ENCODE measurements at regions not wholly inside any gene's neighbourhood (a gene's known extent, or its start where the extent isn't known, plus 50 kb on each side); places are given as distances from the start of the nearest gene placed in this dataset.
"Not testable (repeated sequence)": the region's sequence is repeated elsewhere in the genome, so short reads cannot be mapped to it uniquely, and the experiment has no call there.

DNA sequence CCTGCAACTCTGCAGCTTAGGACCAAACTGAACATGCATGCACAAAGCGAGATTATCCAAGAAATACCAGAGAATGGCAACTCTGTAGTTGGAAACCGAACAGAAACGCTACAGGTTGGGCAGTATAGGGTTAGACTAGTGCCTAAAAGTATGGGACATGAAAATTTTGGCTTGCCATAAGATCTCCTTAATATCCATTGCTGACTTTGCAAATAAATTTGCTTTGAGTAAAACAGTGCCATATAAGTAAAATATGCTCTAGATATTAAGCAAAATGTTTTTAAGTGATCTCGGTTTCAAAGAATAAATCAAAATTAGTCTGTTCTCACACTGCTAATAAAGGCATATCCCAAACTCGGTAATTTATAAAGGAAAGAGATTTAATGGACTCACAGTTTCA is 456.0 kb downstream of the PRDM9 start:
- intact Hi-C loops (cut with micrococcal nuclease): no loop called here
- H3K4me1 Mint-ChIP-seq (ENCODE audit: low read depth): no peaks in the 10 kb centered on the region
- H3K4me3 Mint-ChIP-seq: no peak overlapping the region
- no peaks in the 10 kb centered on the region for H3K27me3 Mint-ChIP-seq
- no peaks in the 10 kb centered on the region for H3K36me3 Mint-ChIP-seq (ENCODE audit: low read depth)
- no peak overlapping the region for H3K27ac Mint-ChIP-seq
- peaks cover 9% of the 10 kb centered on the region for H3K9me3 Mint-ChIP-seq

DNA sequence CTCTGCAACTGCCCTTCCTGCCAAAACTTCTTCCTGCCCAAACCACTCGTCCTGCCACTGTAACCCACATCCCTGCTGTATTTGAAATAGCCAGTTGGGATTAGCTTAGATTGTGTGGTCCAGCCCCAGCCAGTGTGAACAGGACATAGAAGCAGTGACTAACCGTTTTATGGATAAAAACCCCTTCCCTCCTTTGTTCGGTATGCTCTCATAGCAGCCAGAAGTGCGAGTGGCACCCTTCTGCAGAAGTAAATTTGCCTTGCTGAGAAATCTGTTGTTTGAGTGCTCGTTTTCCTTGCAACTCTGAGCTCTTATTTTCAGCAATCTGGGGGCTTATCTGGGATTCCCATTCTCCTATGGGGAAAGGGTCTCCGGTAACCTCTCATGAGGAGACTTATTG is 470.0 kb downstream of the PRDM9 start:
- Mint-ChIP-seq H3K9me3 (peaks cover 35% of the 10 kb centered on the region), H3K27ac (no peak overlapping the region), H3K36me3 (ENCODE audit: low read depth) (no peaks in the 10 kb centered on the region), H3K27me3 (no peaks in the 10 kb centered on the region), H3K4me1 (ENCODE audit: low read depth) (no peaks in the 10 kb centered on the region), H3K4me3 (no peak overlapping the region)
- intact Hi-C loops (cut with micrococcal nuclease): no loop called here

DNA sequence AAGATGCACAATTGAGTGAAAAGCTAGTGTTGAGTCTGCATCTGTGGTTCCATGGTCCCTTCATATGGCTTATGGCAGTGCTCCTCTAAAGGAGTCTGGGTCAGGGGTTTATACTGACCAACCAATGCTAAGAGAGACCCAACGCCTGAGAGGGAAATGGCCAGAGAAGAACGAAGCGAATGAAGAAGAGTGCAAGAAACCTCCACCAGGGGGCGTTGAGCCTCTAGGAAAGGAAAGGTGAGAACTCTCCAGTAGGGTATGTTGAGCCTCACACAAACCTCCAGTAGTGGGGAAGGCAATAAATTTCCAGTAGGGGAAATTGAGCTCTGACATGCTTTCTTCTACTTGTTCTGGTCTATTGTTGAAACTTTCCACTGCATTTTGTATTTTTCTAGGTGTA is 470.6 kb downstream of the PRDM9 start:
- H3K4me1 Mint-ChIP-seq (ENCODE audit: low read depth): no peaks in the 10 kb centered on the region
- no peaks in the 10 kb centered on the region for H3K27me3 Mint-ChIP-seq
- H3K9me3 Mint-ChIP-seq: peaks cover 35% of the 10 kb centered on the region
- intact Hi-C loops (cut with micrococcal nuclease): no loop called here
- no peak overlapping the region for H3K4me3 Mint-ChIP-seq
- no peak overlapping the region for H3K27ac Mint-ChIP-seq
- no peaks in the 10 kb centered on the region for H3K36me3 Mint-ChIP-seq (ENCODE audit: low read depth)

DNA sequence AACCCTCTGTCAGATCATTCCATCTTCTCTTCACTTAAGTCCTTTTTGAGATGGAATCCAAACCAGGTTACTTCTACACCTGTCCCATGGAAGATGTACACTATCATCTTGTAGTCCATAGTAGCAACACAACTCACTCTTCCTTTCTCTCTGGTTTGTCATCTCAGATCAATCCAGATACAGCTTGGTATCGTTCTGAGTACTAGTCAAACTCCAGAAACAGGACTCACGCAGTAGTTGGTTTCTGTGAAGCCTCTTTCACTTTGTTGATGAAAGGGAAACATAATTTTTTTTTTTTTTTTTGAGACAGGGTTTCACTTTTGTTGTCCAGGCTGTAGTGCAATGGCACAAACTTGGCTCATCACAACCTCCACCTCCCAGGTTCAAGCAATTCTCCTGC is 484.0 kb downstream of the PRDM9 start:
- intact Hi-C loops (cut with micrococcal nuclease): no loop called here

DNA sequence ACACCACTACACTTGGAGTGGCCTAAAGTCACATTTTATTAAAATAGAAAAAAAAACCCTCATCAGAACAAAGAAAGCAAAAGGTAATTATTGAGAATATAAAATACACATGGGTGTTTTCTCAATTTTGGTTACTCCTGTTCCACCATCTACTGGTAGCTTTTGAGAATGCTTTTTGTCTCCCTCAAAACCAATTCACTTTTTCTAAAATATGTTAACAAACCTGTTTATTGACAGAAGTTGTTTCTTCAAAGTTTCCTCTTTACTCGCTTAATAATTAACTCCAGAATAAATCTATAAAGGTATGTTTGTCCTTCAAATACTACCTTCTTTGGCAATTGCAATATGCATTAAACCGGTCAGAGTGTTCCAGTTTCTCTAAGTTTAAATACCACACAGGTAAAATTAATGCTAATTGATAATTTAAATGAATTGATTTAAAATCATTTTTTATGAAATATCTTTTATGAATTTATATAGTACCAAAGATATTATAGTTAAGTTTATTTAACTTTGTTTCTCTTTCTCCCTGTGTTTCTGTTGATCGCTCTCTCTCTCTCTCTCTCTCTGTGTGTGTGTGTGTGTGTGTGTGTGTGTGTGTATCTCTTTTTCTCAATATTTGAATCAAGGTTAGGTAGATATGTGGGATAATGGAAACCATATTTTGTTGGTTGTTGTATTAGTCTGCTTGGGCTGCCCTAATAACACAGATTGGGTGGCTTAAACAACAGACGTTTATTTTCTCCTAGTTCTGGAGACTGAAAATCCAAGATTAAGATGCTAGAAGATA is 487.4 kb downstream of the PRDM9 start:
- H3K27ac Mint-ChIP-seq: no peak overlapping the region
- intact Hi-C loops (cut with micrococcal nuclease): no loop called here
- no peaks in the 10 kb centered on the region for H3K27me3 Mint-ChIP-seq
- H3K9me3 Mint-ChIP-seq: no peaks in the 10 kb centered on the region
- no peaks in the 10 kb centered on the region for H3K36me3 Mint-ChIP-seq (ENCODE audit: low read depth)
- no peak overlapping the region for H3K4me3 Mint-ChIP-seq
- no peaks in the 10 kb centered on the region for H3K4me1 Mint-ChIP-seq (ENCODE audit: low read depth)

More for the DNA sequence above, 484.0 kb downstream of the PRDM9 start:
- Mint-ChIP-seq H3K36me3 (ENCODE audit: low read depth) (no peaks in the 10 kb centered on the region), H3K4me1 (ENCODE audit: low read depth) (no peaks in the 10 kb centered on the region), H3K27ac (no peak overlapping the region), H3K9me3 (no peaks in the 10 kb centered on the region), H3K4me3 (no peak overlapping the region), H3K27me3 (no peaks in the 10 kb centered on the region)

DNA sequence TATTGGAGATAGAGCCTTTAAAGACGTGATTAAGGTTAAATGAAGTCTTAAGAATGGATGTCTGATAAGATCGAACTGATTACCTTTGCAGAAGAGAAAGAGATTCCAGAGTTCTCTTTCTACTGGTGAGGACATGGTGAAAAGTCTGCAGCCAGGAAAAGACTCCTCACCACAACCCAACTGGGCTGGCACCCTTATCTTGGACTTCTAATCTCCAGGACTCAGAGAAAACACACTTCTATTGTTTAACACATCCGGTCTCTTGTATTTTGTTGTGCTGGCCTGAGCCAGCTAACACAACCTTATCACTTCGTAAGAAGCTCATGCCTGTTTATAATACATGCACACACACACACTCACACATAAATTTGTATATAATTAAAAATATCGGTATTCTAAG is 489.1 kb downstream of the PRDM9 start:
- intact Hi-C loops (cut with micrococcal nuclease): no loop called here
- Mint-ChIP-seq H3K27me3 (no peaks in the 10 kb centered on the region), H3K9me3 (no peaks in the 10 kb centered on the region), H3K27ac (no peak overlapping the region), H3K4me1 (ENCODE audit: low read depth) (no peaks in the 10 kb centered on the region), H3K36me3 (ENCODE audit: low read depth) (no peaks in the 10 kb centered on the region), H3K4me3 (no peak overlapping the region)

DNA sequence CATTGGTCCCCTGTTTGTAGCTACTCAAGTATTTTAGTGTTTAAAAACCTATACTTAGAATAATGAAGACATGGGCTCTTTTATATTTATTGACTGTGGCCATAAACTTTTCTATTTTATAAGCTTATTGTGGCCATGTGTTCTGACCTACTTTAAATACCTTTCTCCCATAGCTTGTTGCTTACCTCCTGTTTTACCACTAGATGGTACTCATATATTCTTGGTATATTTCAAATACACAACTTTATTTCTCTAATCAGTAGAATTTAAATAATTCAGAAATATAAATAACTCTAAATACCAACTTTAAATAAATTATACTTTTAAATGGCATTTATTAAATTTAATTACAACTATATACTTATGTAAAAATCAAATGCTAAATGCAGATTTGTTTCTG is 498.0 kb downstream of the PRDM9 start:
- no peaks in the 10 kb centered on the region for H3K36me3 Mint-ChIP-seq (ENCODE audit: low read depth)
- H3K27me3 Mint-ChIP-seq: no peaks in the 10 kb centered on the region
- no peaks in the 10 kb centered on the region for H3K4me1 Mint-ChIP-seq (ENCODE audit: low read depth)
- no peak overlapping the region for H3K4me3 Mint-ChIP-seq
- no peak overlapping the region for H3K27ac Mint-ChIP-seq
- intact Hi-C loops (cut with micrococcal nuclease): no loop called here
- peaks cover 12% of the 10 kb centered on the region for H3K9me3 Mint-ChIP-seq

DNA sequence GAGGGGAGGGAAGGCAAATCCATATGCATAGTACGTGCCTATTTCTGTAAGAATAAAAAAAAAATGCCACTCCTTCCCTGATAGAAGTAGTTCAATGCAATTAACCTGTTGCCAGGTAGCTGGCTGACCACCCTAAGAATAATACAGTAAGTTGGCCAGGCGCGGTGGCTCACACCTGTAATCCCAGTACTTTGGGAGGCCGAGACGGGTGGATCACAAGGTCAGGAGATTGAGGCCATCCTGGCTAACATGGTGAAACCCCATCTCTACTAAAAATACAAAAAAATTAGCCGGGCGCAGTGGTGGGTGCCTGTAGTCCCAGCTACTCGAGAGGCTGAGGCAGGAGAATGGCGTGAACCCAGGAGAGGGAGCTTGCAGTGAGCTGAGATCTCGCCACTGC is 510.3 kb downstream of the PRDM9 start:
- intact Hi-C loops (cut with micrococcal nuclease); H3K4me1 Mint-ChIP-seq (ENCODE audit: low read depth); H3K4me3 Mint-ChIP-seq; H3K27me3 Mint-ChIP-seq; H3K36me3 Mint-ChIP-seq (ENCODE audit: low read depth); H3K27ac Mint-ChIP-seq: not testable (repeated sequence)
- peaks cover 15% of the 10 kb centered on the region for H3K9me3 Mint-ChIP-seq

DNA sequence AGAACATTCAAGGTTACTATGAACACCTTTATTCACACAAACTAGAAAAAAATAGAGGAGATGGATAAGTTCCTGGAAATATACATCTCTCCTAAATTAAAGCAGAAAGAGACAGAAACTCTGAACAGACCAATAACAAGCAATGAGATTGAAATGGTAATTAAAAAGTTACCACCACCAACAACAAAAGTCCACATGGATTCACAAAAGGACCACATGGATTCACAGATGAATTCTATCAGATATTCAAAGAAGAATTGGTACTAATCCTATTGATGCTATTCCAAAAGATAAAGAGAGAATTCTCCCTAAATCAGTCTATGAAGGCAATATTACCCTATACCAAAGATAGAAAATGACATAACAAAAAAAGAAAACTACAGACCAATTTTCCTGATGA is 518.9 kb downstream of the PRDM9 start:
- no peaks in the 10 kb centered on the region for H3K27me3 Mint-ChIP-seq
- peaks cover 68% of the 10 kb centered on the region for H3K9me3 Mint-ChIP-seq
- no peaks in the 10 kb centered on the region for H3K4me1 Mint-ChIP-seq (ENCODE audit: low read depth)
- H3K27ac Mint-ChIP-seq: no peak overlapping the region
- H3K4me3 Mint-ChIP-seq: no peak overlapping the region
- intact Hi-C loops (cut with micrococcal nuclease): no loop called here
- no peaks in the 10 kb centered on the region for H3K36me3 Mint-ChIP-seq (ENCODE audit: low read depth)

DNA sequence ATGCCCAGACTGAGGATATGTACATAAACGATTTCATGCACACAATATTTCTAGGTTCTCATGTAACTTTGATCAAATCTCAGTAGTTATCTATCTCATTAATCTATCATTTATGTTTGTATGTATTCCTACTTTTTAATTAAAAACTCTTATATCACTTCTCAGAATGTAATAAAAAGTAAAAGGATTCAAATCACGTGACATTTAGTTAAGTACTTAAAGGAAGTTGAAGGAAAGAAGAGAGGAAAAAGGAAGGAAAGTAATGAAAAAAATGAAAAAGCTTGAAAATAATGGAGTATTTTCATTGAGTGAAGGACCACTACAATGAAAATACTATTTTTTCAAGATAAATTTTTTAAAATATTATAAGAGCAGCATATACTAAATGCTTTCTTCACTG is 535.3 kb downstream of the PRDM9 start:
- Mint-ChIP-seq H3K36me3 (ENCODE audit: low read depth) (no peaks in the 10 kb centered on the region), H3K4me1 (ENCODE audit: low read depth) (no peaks in the 10 kb centered on the region), H3K9me3 (peaks cover 18% of the 10 kb centered on the region), H3K27ac (no peak overlapping the region), H3K27me3 (no peaks in the 10 kb centered on the region), H3K4me3 (no peak overlapping the region)
- intact Hi-C loops (cut with micrococcal nuclease): no loop called here

DNA sequence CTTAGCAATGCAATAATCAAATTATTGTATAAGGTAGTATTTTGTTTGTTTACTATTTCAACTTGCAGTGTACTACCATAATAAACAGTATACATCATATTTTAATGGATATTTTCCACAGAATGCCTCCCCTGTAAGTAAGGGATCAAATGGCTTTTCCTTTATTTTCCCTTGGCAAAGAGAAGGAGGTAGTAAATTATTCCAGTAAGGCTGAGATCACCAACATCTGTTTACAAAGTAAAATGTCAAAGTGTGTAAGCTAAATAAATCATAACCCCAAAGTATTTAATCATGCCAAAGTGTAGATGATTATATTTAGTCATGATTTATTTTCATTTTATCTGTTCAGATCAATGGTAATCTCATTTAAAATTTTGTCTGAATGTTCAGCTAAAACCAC is 537.6 kb downstream of the PRDM9 start:
- H3K27me3 Mint-ChIP-seq: no peaks in the 10 kb centered on the region
- no peak overlapping the region for H3K4me3 Mint-ChIP-seq
- H3K36me3 Mint-ChIP-seq (ENCODE audit: low read depth): no peaks in the 10 kb centered on the region
- H3K27ac Mint-ChIP-seq: no peak overlapping the region
- intact Hi-C loops (cut with micrococcal nuclease): no loop called here
- peaks cover 13% of the 10 kb centered on the region for H3K9me3 Mint-ChIP-seq
- no peaks in the 10 kb centered on the region for H3K4me1 Mint-ChIP-seq (ENCODE audit: low read depth)

DNA sequence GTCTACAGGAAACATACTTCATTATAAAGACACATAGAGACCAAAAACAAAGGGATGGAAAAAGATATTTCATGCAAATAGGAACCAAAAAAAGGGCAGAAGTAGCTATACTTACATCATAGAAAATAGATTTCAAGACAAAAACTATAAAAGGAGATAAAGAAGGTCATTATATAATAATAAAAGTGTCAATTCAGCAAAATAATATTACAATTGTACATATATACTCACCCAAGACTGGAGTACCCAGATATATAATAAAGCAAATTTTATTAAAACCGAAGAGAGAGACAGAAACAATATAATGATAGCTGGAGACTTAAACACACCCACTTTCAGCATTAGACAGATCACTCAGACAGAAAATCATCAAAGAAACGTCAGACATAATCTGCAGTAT is 546.3 kb downstream of the PRDM9 start:
- Mint-ChIP-seq H3K9me3 (peaks cover 26% of the 10 kb centered on the region), H3K4me3 (no peak overlapping the region), H3K4me1 (ENCODE audit: low read depth) (no peaks in the 10 kb centered on the region), H3K27me3 (no peaks in the 10 kb centered on the region), H3K36me3 (ENCODE audit: low read depth) (no peaks in the 10 kb centered on the region), H3K27ac (no peak overlapping the region)
- intact Hi-C loops (cut with micrococcal nuclease): no loop called here

DNA sequence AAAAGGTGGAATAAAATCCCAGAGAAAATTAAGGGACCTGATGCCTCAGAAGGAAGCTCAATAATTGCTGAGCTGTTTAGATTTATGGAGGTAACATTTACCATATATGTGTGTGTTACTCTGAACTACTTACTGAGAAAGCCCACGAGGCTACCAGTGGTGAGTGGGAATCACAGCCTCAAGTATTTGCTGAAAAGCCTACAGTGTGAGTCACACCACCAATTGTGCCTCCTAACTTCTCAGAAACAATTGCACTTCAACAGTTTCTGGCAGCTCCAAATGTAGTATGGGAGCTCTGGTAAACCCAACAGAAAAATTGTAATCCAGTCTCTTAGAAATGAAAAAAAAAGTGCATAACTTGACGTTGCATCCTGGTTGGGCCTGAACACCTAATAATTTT is 551.6 kb downstream of the PRDM9 start:
- Mint-ChIP-seq H3K27ac (no peak overlapping the region), H3K4me3 (no peak overlapping the region), H3K36me3 (ENCODE audit: low read depth) (no peaks in the 10 kb centered on the region), H3K9me3 (no peaks in the 10 kb centered on the region), H3K4me1 (ENCODE audit: low read depth) (no peaks in the 10 kb centered on the region), H3K27me3 (no peaks in the 10 kb centered on the region)
- intact Hi-C loops (cut with micrococcal nuclease): no loop called here

DNA sequence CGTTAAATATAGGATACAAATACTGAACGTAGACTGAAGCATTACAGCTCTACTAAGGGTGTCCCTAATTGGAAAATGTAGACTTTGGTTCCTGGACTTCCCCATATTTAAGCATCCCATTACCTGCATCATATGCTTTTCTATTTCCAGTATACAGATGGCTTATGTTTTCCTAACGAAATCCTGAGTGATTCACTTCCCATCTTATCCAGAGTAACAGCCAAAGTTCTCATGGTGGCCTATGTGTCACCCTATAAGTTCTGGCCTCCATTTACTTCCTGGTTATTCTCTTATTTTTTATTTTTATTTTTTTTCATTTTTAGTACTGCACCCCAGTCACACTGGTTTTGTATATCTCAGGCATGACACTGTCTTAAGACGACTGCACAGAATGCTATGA is 552.3 kb downstream of the PRDM9 start:
- Mint-ChIP-seq H3K27me3 (no peaks in the 10 kb centered on the region), H3K9me3 (no peaks in the 10 kb centered on the region), H3K4me1 (ENCODE audit: low read depth) (no peaks in the 10 kb centered on the region), H3K27ac (no peak overlapping the region), H3K4me3 (no peak overlapping the region), H3K36me3 (ENCODE audit: low read depth) (no peaks in the 10 kb centered on the region)
- intact Hi-C loops (cut with micrococcal nuclease): no loop called here

DNA sequence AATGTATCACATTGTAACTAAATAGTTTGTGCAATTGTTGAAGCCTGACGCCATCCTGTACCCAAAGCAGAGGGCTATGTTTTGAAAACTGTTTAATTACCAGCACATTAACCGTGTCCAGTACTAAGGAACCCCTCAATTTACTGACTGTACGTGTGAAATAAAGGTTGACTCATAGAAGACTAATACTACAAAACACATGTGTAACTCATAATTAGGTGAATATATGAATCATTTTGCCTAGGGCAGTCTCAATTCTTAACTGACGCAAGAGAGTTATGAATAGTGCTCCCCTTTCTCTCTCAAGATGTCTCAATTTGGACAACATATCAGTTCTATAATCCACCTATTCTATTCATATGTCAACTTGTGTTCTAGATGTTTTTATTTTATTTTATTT is 558.4 kb downstream of the PRDM9 start:
- Mint-ChIP-seq H3K4me1 (ENCODE audit: low read depth) (no peaks in the 10 kb centered on the region), H3K9me3 (peaks cover 15% of the 10 kb centered on the region), H3K36me3 (ENCODE audit: low read depth) (no peaks in the 10 kb centered on the region), H3K27me3 (no peaks in the 10 kb centered on the region), H3K27ac (no peak overlapping the region), H3K4me3 (no peak overlapping the region)
- intact Hi-C loops (cut with micrococcal nuclease): no loop called here
